ENCODE measurements at regions not wholly inside any gene's neighbourhood (a gene's known extent, or its start where the extent isn't known, plus 50 kb on each side); places are given as distances from the start of the nearest gene placed in this dataset.
"Not testable (repeated sequence)": the region's sequence is repeated elsewhere in the genome, so short reads cannot be mapped to it uniquely, and the experiment has no call there.

DNA sequence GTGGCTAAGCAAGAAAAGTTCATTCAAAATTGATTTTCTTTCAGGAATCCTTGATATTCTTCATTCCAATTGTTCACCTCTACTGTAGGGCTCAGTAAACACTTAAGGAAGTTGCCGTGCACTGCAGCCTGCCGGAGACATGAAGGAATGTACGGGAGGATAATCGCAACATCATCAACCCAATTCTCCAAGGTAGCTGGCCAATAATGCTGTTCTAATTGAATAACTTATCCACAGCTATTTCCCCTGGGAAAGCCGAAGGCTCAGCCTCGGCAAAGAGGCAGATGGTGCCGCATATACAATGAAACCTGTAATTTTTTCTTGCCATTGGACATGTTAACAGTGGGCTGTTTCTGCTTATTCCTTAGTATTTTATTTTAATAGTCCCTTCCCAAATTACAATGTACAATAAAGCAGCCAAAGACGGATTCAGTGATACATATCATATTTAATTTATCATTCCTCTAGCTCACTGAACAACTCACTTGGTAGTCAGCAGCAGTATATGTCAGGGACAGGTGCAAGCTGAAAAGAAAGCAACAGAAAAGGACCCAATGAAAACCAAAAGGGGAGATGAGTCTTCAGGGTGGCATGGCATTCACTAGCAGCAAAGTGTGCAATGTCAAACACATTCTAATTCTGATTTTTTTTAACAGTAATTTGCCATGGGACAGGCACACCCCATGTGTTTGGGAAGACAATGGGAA, 420.5 kb upstream of the KLF12 start:
- in situ Hi-C loops (cut with MboI; ENCODE audit: low sequenced_read_pairs in 4 of 4), result no loop called here
- no peak for DNase-seq

DNA sequence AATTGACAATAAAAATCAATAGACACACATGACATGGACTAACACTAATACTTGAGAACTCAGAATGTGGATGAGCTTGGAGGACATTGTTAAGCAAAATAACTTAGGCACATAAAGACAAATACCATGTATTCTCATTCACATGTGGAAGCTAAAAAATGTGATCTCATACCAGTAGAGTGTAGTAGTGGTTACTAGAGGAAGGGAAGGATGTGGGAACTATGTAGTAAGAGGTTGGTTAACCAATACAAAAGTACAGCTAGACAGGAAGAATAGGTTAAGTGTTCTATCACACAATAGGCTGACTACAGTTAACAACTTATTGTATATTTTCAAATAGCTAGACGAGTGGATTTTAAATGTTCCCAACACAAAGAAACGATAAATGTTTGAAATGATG, 415.8 kb upstream of the KLF12 start:
- no peak for TF ChIP-seq POLR2A (IDR thresholded peaks at IDR 0.05)
- TF ChIP-seq, protein P1, sequence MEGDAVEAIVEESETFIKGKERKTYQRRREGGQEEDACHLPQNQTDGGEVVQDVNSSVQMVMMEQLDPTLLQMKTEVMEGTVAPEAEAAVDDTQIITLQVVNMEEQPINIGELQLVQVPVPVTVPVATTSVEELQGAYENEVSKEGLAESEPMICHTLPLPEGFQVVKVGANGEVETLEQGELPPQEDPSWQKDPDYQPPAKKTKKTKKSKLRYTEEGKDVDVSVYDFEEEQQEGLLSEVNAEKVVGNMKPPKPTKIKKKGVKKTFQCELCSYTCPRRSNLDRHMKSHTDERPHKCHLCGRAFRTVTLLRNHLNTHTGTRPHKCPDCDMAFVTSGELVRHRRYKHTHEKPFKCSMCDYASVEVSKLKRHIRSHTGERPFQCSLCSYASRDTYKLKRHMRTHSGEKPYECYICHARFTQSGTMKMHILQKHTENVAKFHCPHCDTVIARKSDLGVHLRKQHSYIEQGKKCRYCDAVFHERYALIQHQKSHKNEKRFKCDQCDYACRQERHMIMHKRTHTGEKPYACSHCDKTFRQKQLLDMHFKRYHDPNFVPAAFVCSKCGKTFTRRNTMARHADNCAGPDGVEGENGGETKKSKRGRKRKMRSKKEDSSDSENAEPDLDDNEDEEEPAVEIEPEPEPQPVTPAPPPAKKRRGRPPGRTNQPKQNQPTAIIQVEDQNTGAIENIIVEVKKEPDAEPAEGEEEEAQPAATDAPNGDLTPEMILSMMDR (IDR thresholded peaks at IDR 0.05 in 4 of 5, conservative IDR thresholded peaks at IDR 0.05 in 1 of 5), result no peak

More for the DNA sequence above, 420.5 kb upstream of the KLF12 start:
- no peak for TF ChIP-seq POLR2A (IDR thresholded peaks at IDR 0.05)
- TF ChIP-seq, protein P1 (IDR thresholded peaks at IDR 0.05 in 4 of 5, conservative IDR thresholded peaks at IDR 0.05 in 1 of 5), result no peak
- H3K9me3 ChIP-seq, result no peaks in the 10 kb centered on the region
- H3K4me1 ChIP-seq, result no peaks in the 10 kb centered on the region
- ATAC-seq, result no peak
- H3K27me3 ChIP-seq, result no peaks in the 10 kb centered on the region
- no peak overlapping the region for H3K4me3 ChIP-seq
- no peaks in the 10 kb centered on the region for H3K36me3 ChIP-seq
- H3K27ac ChIP-seq, result no peak overlapping the region
- intact Hi-C loops (cut with DNase I; ENCODE audit: low total_unique reads), result no loop called here

DNA sequence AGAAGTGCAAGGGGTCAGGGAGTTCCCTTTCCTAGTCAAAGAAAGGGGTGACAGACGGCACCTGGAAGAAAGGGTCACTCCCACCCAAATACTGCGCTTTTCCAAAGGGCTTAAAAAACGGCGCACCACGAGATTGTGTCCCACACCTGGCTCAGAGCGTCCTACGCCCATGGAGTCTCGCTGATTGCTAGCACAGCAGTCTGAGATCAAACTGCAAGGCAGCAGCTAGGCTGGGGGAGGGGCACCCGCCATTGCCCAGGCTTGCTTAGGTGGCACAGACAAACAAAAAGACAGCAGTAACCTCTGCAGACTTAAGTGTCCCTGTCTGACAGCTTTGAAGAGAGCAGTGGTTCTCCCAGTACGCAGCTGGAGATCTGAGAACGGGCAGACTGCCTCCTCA, 402.4 kb upstream of the KLF12 start:
- H3K4me1 ChIP-seq; H3K9me3 ChIP-seq; H3K4me3 ChIP-seq; DNase-seq; H3K27me3 ChIP-seq; ATAC-seq; H3K36me3 ChIP-seq; in situ Hi-C loops (cut with MboI; ENCODE audit: low sequenced_read_pairs in 4 of 4); intact Hi-C loops (cut with DNase I; ENCODE audit: low total_unique reads); H3K27ac ChIP-seq: not testable (repeated sequence)

More for the DNA sequence above, 415.8 kb upstream of the KLF12 start:
- Histone ChIP-seq H3K4me1 (no peaks in the 10 kb centered on the region), H3K4me3 (no peak overlapping the region), H3K27ac (no peak overlapping the region), H3K27me3 (no peaks in the 10 kb centered on the region), H3K9me3 (no peaks in the 10 kb centered on the region), H3K36me3 (no peaks in the 10 kb centered on the region)
- in situ Hi-C loops (cut with MboI; ENCODE audit: low sequenced_read_pairs in 4 of 4), result no loop called here
- DNase-seq (no peak), ATAC-seq (no peak)
- intact Hi-C loops (cut with DNase I; ENCODE audit: low total_unique reads), result no loop called here

DNA sequence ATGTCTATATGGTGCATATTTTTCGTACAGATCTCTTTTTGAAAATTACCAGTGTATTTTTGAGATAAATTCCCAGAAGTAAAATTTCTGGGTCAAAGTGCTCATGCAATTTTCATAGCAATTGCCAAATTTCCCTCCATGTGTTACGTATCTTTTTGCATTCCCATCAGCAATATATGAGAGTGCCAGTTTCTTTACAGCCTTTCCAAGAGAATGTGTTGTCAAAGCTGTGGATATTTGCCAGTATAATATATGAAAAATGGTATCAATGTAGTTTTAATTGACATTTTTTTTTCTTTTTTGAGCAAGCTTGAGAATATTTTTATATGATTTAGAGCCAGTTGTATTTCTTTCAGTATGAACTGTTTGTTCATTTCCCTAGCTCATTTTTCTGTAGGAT, 399.0 kb upstream of the KLF12 start:
- H3K4me3 ChIP-seq, result no peak overlapping the region
- in situ Hi-C loops (cut with MboI; ENCODE audit: low sequenced_read_pairs in 4 of 4), result no loop called here
- no peaks in the 10 kb centered on the region for H3K9me3 ChIP-seq
- TF ChIP-seq, protein P1 (IDR thresholded peaks at IDR 0.05 in 4 of 5, conservative IDR thresholded peaks at IDR 0.05 in 1 of 5), result no peak
- no peak for TF ChIP-seq POLR2A (IDR thresholded peaks at IDR 0.05)
- DNase-seq (no peak), ATAC-seq (no peak)
- intact Hi-C loops (cut with DNase I; ENCODE audit: low total_unique reads), result no loop called here
- H3K36me3 ChIP-seq, result no peaks in the 10 kb centered on the region
- H3K27me3 ChIP-seq, result no peaks in the 10 kb centered on the region
- no peaks in the 10 kb centered on the region for H3K4me1 ChIP-seq
- no peak overlapping the region for H3K27ac ChIP-seq

DNA sequence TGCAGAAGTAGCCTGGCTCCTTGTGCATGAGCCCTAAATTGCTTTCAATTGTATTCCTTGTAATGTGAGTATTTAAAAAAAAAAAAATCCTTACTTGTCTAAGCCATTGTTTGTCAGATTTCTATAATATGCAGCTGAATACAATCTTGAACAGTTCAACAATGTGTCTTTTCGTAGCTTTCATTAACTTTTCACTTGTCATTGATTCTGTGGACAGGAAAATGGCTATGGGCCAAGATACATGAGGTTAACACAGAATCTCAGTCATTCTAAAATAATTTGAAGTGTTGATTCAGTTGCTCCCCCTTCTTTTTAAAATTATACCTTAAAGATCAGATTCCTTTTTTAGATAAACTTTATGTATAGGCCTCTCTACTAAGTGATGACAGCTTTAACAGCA, 395.8 kb upstream of the KLF12 start:
- Histone ChIP-seq H3K4me3 (no peak overlapping the region), H3K9me3 (no peaks in the 10 kb centered on the region), H3K4me1 (no peaks in the 10 kb centered on the region), H3K36me3 (no peaks in the 10 kb centered on the region), H3K27ac (no peak overlapping the region), H3K27me3 (no peaks in the 10 kb centered on the region)
- ATAC-seq, result no peak
- intact Hi-C loops (cut with DNase I; ENCODE audit: low total_unique reads) (no loop called here), in situ Hi-C loops (cut with MboI; ENCODE audit: low sequenced_read_pairs in 4 of 4) (no loop called here)
- DNase-seq, result no peak
- TF ChIP-seq, protein P1 (IDR thresholded peaks at IDR 0.05 in 4 of 5, conservative IDR thresholded peaks at IDR 0.05 in 1 of 5), result no peak
- TF ChIP-seq POLR2A (IDR thresholded peaks at IDR 0.05), result no peak

All from gastrocnemius medialis (tissue), 4 donors.